ENCODE measurements at regions not wholly inside any gene's neighbourhood (a gene's known extent, or its start where the extent isn't known, plus 50 kb on each side); places are given as distances from the start of the nearest gene placed in this dataset.

GRCh38 chr15:61380270-61380669 is 151.2 kb upstream of the RORA start:
- no peak overlapping the region for H3K4me3 Mint-ChIP-seq (ENCODE audit: unreplicated experiment)
- BruUV-seq (replicated peaks), result no TSS peak
- H3K27me3 Mint-ChIP-seq (ENCODE audit: insufficient read depth, unreplicated experiment), result peaks cover 12% of the 10 kb centered on the region
- H3K9me3 ChIP-seq, result no peaks in the 10 kb centered on the region
- H3K4me1 Mint-ChIP-seq (ENCODE audit: low read depth, unreplicated experiment), result no peaks in the 10 kb centered on the region
- intact Hi-C loops (cut with micrococcal nuclease; ENCODE audit: unreplicated experiment), result no loop called here
- no peak overlapping the region for H3K27ac Mint-ChIP-seq (ENCODE audit: unreplicated experiment)
- ChIA-PET POLR2A (interaction anchor here (0.6 kb wide), 1 partner anchor 292 kb away, joined by 4 read pairs; no protein-coding TSS in a partner anchor), CTCF (no interaction called here)
- H3K36me3 Mint-ChIP-seq (ENCODE audit: insufficient read depth, unreplicated experiment), result no peaks in the 10 kb centered on the region
- no peaks in the 10 kb centered on the region for H3K36me3 ChIP-seq (ENCODE audit: control insufficient read depth, insufficient read depth, low read length)
- H3K4me3 ChIP-seq (ENCODE audit: low read depth, low read length), result no peak overlapping the region
- no peaks in the 10 kb centered on the region for H3K27me3 ChIP-seq (replicated peaks; ENCODE audit: control insufficient read depth, insufficient read depth, low read length)
- no peak for TF ChIP-seq CTCF (IDR thresholded peaks at IDR 0.05; ENCODE audit: insufficient read depth in 1 of 2, low read depth in 1 of 2, low read length in 1 of 2, severe bottlenecking in 1 of 2, unreplicated experiment in 1 of 2)
- no peak for DNase-seq
- H3K9me3 Mint-ChIP-seq (ENCODE audit: unreplicated experiment), result no peaks in the 10 kb centered on the region
- no peaks in the 10 kb centered on the region for H3K4me1 ChIP-seq

GRCh38 chr15:61379005-61379404 is 149.9 kb upstream of the RORA start:
- Histone ChIP-seq H3K4me1 (no peaks in the 10 kb centered on the region), H3K9me3 (no peaks in the 10 kb centered on the region), H3K4me3 (ENCODE audit: low read depth, low read length) (no peak overlapping the region), H3K36me3 (ENCODE audit: control insufficient read depth, insufficient read depth, low read length) (no peaks in the 10 kb centered on the region), H3K27me3 (replicated peaks; ENCODE audit: control insufficient read depth, insufficient read depth, low read length) (no peaks in the 10 kb centered on the region)
- intact Hi-C loops (cut with micrococcal nuclease; ENCODE audit: unreplicated experiment), result no loop called here
- no peak for DNase-seq
- H3K27ac Mint-ChIP-seq (ENCODE audit: unreplicated experiment), result no peak overlapping the region
- ChIA-PET POLR2A (no interaction called here), CTCF (no interaction called here)
- no peaks in the 10 kb centered on the region for H3K9me3 Mint-ChIP-seq (ENCODE audit: unreplicated experiment)
- no TSS peak for BruUV-seq (replicated peaks)
- H3K36me3 Mint-ChIP-seq (ENCODE audit: insufficient read depth, unreplicated experiment), result no peaks in the 10 kb centered on the region
- peaks cover 7% of the 10 kb centered on the region for H3K27me3 Mint-ChIP-seq (ENCODE audit: insufficient read depth, unreplicated experiment)
- no peak for TF ChIP-seq CTCF (IDR thresholded peaks at IDR 0.05; ENCODE audit: insufficient read depth in 1 of 2, low read depth in 1 of 2, low read length in 1 of 2, severe bottlenecking in 1 of 2, unreplicated experiment in 1 of 2)
- H3K4me3 Mint-ChIP-seq (ENCODE audit: unreplicated experiment), result no peak overlapping the region
- no peaks in the 10 kb centered on the region for H3K4me1 Mint-ChIP-seq (ENCODE audit: low read depth, unreplicated experiment)

GRCh38 chr15:61376961-61377360 is 147.9 kb upstream of the RORA start:
- H3K4me1 Mint-ChIP-seq (ENCODE audit: low read depth, unreplicated experiment), result no peaks in the 10 kb centered on the region
- no TSS peak for BruUV-seq (replicated peaks)
- POLR2A ChIA-PET, result no interaction called here

More at GRCh38 chr15:61376961-61377360, 147.9 kb upstream of the RORA start:
- no peak overlapping the region for H3K4me3 Mint-ChIP-seq (ENCODE audit: unreplicated experiment)
- no peak for DNase-seq
- no peaks in the 10 kb centered on the region for H3K9me3 Mint-ChIP-seq (ENCODE audit: unreplicated experiment)
- H3K27ac Mint-ChIP-seq (ENCODE audit: unreplicated experiment), result no peak overlapping the region
- Histone ChIP-seq H3K4me1 (no peaks in the 10 kb centered on the region), H3K27me3 (replicated peaks; ENCODE audit: control insufficient read depth, insufficient read depth, low read length) (no peaks in the 10 kb centered on the region), H3K36me3 (ENCODE audit: control insufficient read depth, insufficient read depth, low read length) (no peaks in the 10 kb centered on the region), H3K4me3 (ENCODE audit: low read depth, low read length) (no peak overlapping the region), H3K9me3 (no peaks in the 10 kb centered on the region)
- CTCF ChIA-PET, result no interaction called here
- TF ChIP-seq CTCF (IDR thresholded peaks at IDR 0.05; ENCODE audit: insufficient read depth in 1 of 2, low read depth in 1 of 2, low read length in 1 of 2, severe bottlenecking in 1 of 2, unreplicated experiment in 1 of 2), result no peak
- H3K27me3 Mint-ChIP-seq (ENCODE audit: insufficient read depth, unreplicated experiment), result peaks cover 11% of the 10 kb centered on the region
- no peaks in the 10 kb centered on the region for H3K36me3 Mint-ChIP-seq (ENCODE audit: insufficient read depth, unreplicated experiment)
- intact Hi-C loops (cut with micrococcal nuclease; ENCODE audit: unreplicated experiment), result no loop called here

All from Caco-2 (cell line).